Left ventricle myocardium inferior (tissue), 1 donor: ENCODE measurements at regions not wholly inside any gene's neighbourhood (a gene's known extent, or its start where the extent isn't known, plus 50 kb on each side); places are given as distances from the start of the nearest gene placed in this dataset.

Experiments used
- DNase-seq: peaks from one replicate; pipeline ENCODE4 v3.0.0-alpha.2; 2020
- H3K27ac ChIP-seq: fragments of 200-600 bp; replicated peaks from 2 replicates; pipeline ENCODE4 v1.8.0; 2021
- H3K27me3 ChIP-seq: fragments of 200-600 bp; 2 replicates; pipeline ENCODE4 v1.8.0; 2021; ENCODE audit warnings: low read depth
- H3K36me3 ChIP-seq: fragments of 200-600 bp; 2 replicates; pipeline ENCODE4 v1.8.0; 2021
- H3K4me1 ChIP-seq: fragments of 200-600 bp; 2 replicates; pipeline ENCODE4 v1.8.0; 2021
- H3K4me3 ChIP-seq: fragments of 200-600 bp; 2 replicates; pipeline ENCODE4 v1.8.0; 2021; ENCODE audit warnings: mild to moderate bottlenecking, moderate library complexity
- H3K9me3 ChIP-seq: fragments of 200-600 bp; replicated peaks from 2 replicates; pipeline ENCODE4 v1.8.0; 2021
- CTCF ChIP-seq: fragments of 200-600 bp; IDR thresholded peaks from 2 replicates; pipeline ENCODE4 v1.8.0; 2021; ENCODE audit warnings: antibody characterized with exemption, mild to moderate bottlenecking, borderline replicate concordance
- intact Hi-C: fragments of 100-400 bp; cut with micrococcal nuclease; formaldehyde crosslinking; loops from one replicate; pipeline ENCODE4 v1.11.0; 2022
- donor health status: DM: no; HTN: yes; CAD: no; lungs with severe emphysema.

- Histone ChIP-seq H3K9me3 (no peaks in the 10 kb centered on the region), H3K4me1 (no peaks in the 10 kb centered on the region), H3K4me3 (no peak overlapping the region), H3K27me3 (peaks cover 67% of the 10 kb centered on the region), H3K36me3 (no peaks in the 10 kb centered on the region), H3K27ac (no peak overlapping the region)
- no peak for TF ChIP-seq CTCF
- intact Hi-C loops = no loop called here
- no peak for DNase-seq
Measured at GRCh38 chr14:98956661-98957060, 315.3 kb downstream of the BCL11B start.

GRCh38 chr14:98957211-98958047 lies 314.6 kb downstream of the BCL11B start:
- Histone ChIP-seq H3K27ac (no peak overlapping the region), H3K27me3 (peaks cover 72% of the 10 kb centered on the region), H3K9me3 (no peaks in the 10 kb centered on the region), H3K4me1 (no peaks in the 10 kb centered on the region), H3K4me3 (no peak overlapping the region), H3K36me3 (no peaks in the 10 kb centered on the region)
- peak; percentile 51 for DNase-seq
- no peak for TF ChIP-seq CTCF
- intact Hi-C loops = no loop called here

GRCh38 chr14:98958048-98958631 lies 313.9 kb downstream of the BCL11B start:
- no peaks in the 10 kb centered on the region for H3K36me3 ChIP-seq
- H3K4me3 ChIP-seq = no peak overlapping the region
- intact Hi-C loops = no loop called here
- no peaks in the 10 kb centered on the region for H3K4me1 ChIP-seq
- DNase-seq = no peak
- no peak for TF ChIP-seq CTCF
- no peak overlapping the region for H3K27ac ChIP-seq
- peaks cover 76% of the 10 kb centered on the region for H3K27me3 ChIP-seq
- no peaks in the 10 kb centered on the region for H3K9me3 ChIP-seq

GRCh38 chr14:98958632-98959031 lies 313.4 kb downstream of the BCL11B start:
- Histone ChIP-seq H3K27ac (no peak overlapping the region), H3K9me3 (no peaks in the 10 kb centered on the region), H3K27me3 (peaks cover 73% of the 10 kb centered on the region), H3K36me3 (no peaks in the 10 kb centered on the region), H3K4me1 (no peaks in the 10 kb centered on the region), H3K4me3 (no peak overlapping the region)
- DNase-seq = no peak
- no peak for TF ChIP-seq CTCF
- intact Hi-C loops = no loop called here

GRCh38 chr14:98959410-98959809 lies 312.6 kb downstream of the BCL11B start:
- no peaks in the 10 kb centered on the region for H3K4me1 ChIP-seq
- intact Hi-C loops = no loop called here
- no peak for DNase-seq
- no peak overlapping the region for H3K4me3 ChIP-seq
- H3K36me3 ChIP-seq = no peaks in the 10 kb centered on the region
- no peak overlapping the region for H3K27ac ChIP-seq
- peaks cover 73% of the 10 kb centered on the region for H3K27me3 ChIP-seq
- no peak for TF ChIP-seq CTCF
- no peaks in the 10 kb centered on the region for H3K9me3 ChIP-seq
